GM23248 (cell line): ENCODE measurements at regions not wholly inside any gene's neighbourhood (a gene's known extent, or its start where the extent isn't known, plus 50 kb on each side); places are given as distances from the start of the nearest gene placed in this dataset.

Experiments
- EZH2 ChIP-seq: fragments of 200-600 bp; sonication (generic); IDR thresholded peaks from 2 replicates; pipeline ENCODE4 v1.6.1; 2018; ENCODE audit warnings: antibody characterized with exemption, mild to moderate bottlenecking; ENCODE audit not compliant: insufficient read depth, poor library complexity, severe bottlenecking
- EZH2phosphoT487 ChIP-seq: fragments of 200-600 bp; sonication (generic); IDR thresholded peaks from 2 replicates; pipeline ENCODE4 v1.6.1; 2018; ENCODE audit warnings: antibody characterized with exemption, moderate library complexity, mild to moderate bottlenecking, low read depth; ENCODE audit not compliant: insufficient read depth

GRCh38 chr2:195493416-195493815 lies 163.6 kb upstream of the SLC39A10 start:
- no peak for TF ChIP-seq EZH2
- no peak for TF ChIP-seq EZH2phosphoT487
